GM23338 (cell line): ENCODE measurements at regions not wholly inside any gene's neighbourhood (a gene's known extent, or its start where the extent isn't known, plus 50 kb on each side); places are given as distances from the start of the nearest gene placed in this dataset.

Experiments used
- ATAC-seq: fragments of 200-7000 bp; cut with Tn5 transposase; 3 replicates; pipeline ENCODE4 v1.9.1; 2020
- DNase-seq: peaks from one replicate; pipeline ENCODE4 v3.0.0-alpha.2; 2015; ENCODE audit warnings: low spot score
- H2AFZ ChIP-seq: fragments of 200-600 bp; sonication (generic); 2 replicates; pipeline ENCODE4 v1.8.0; 2016; ENCODE audit warnings: antibody characterized with exemption, mild to moderate bottlenecking, moderate library complexity
- H3F3A ChIP-seq: fragments of 200-600 bp; sonication (generic); replicated peaks from 2 replicates; pipeline ENCODE4 v1.8.0; 2017; ENCODE audit warnings: antibody characterized with exemption, mixed run types, low read depth
- H3K27ac ChIP-seq: fragments of 200-600 bp; sonication (generic); 2 replicates; pipeline ENCODE4 v1.6.1; 2016; ENCODE audit warnings: low read depth
- H3K27me3 ChIP-seq: fragments of 200-600 bp; sonication (generic); 2 replicates; pipeline ENCODE4 v1.8.0; 2016; ENCODE audit warnings: mild to moderate bottlenecking, mixed run types, moderate library complexity; ENCODE audit not compliant: insufficient read depth
- H3K36me3 ChIP-seq: fragments of 200-600 bp; sonication (generic); 2 replicates; pipeline ENCODE4 v1.8.0; 2016; ENCODE audit warnings: mild to moderate bottlenecking; ENCODE audit not compliant: insufficient read depth
- H3K4me1 ChIP-seq: fragments of 200-600 bp; sonication (generic); 2 replicates; pipeline ENCODE4 v1.8.0; 2016; ENCODE audit warnings: mild to moderate bottlenecking, moderate library complexity; ENCODE audit not compliant: insufficient read depth
- H3K4me2 ChIP-seq: fragments of 200-600 bp; sonication (generic); 2 replicates; pipeline ENCODE4 v1.7.1; 2017; ENCODE audit warnings: mixed run types
- H3K4me3 ChIP-seq: fragments of 200-600 bp; sonication (generic); 2 replicates; pipeline ENCODE4 v1.6.1; 2016; ENCODE audit warnings: mixed run types
- H3K79me2 ChIP-seq: fragments of 200-600 bp; sonication (generic); replicated peaks from 2 replicates; pipeline ENCODE4 v1.8.0; 2017; ENCODE audit warnings: mild to moderate bottlenecking; ENCODE audit not compliant: insufficient read depth
- H3K9me2 ChIP-seq: fragments of 200-600 bp; sonication (generic); 2 replicates; pipeline ENCODE4 v1.8.0; 2017; ENCODE audit not compliant: insufficient read depth
- H4K20me1 ChIP-seq: fragments of 200-600 bp; sonication (generic); replicated peaks from 2 replicates; pipeline ENCODE4 v1.8.0; 2017; ENCODE audit warnings: mild to moderate bottlenecking; ENCODE audit not compliant: insufficient read depth
- H3K27ac Mint-ChIP-seq: 2 replicates; pipeline ENCODE4 v1.8.0; 2020; ENCODE audit warnings: inconsistent platforms, mild to moderate bottlenecking, moderate library complexity, mixed read lengths
- H3K27me3 Mint-ChIP-seq: 3 replicates; pipeline ENCODE4 v1.8.0; 2022; ENCODE audit warnings: low read depth, mild to moderate bottlenecking, moderate library complexity, mixed read lengths, inconsistent platforms; ENCODE audit not compliant: insufficient read depth, poor library complexity
- H3K36me3 Mint-ChIP-seq: 3 replicates; pipeline ENCODE4 v1.8.0; 2021; ENCODE audit warnings: low read depth, mild to moderate bottlenecking, inconsistent platforms, moderate library complexity, mixed read lengths
- H3K4me1 Mint-ChIP-seq: 3 replicates; pipeline ENCODE4 v1.8.0; 2020; ENCODE audit warnings: mild to moderate bottlenecking, inconsistent platforms, mixed read lengths
- H3K4me3 Mint-ChIP-seq: 3 replicates; pipeline ENCODE4 v1.8.0; 2021; ENCODE audit warnings: moderate library complexity, mild to moderate bottlenecking, inconsistent platforms, mixed read lengths
- H3K9me3 Mint-ChIP-seq: 3 replicates; pipeline ENCODE4 v1.8.0; 2020; ENCODE audit warnings: moderate library complexity, mild to moderate bottlenecking, inconsistent platforms, mixed read lengths
- CREB1 ChIP-seq: fragments of 250-450 bp; sonication (Bioruptor Pico); IDR thresholded peaks from 2 replicates; pipeline ENCODE4 v1.5.0; 2020; ENCODE audit warnings: low read depth, mild to moderate bottlenecking, moderate library complexity
- CTCF ChIP-seq, 2 experiments: fragments of 200-600 bp in 1 of 2; sonication (generic) in 1 of 2; conservative IDR thresholded peaks; 2 replicates each; pipeline versions ENCODE4 v1.5.1 to v1.6.1; 2016 to 2017; ENCODE audit warnings: antibody characterized with exemption in 2 of 2, low read depth in 2 of 2, mild to moderate bottlenecking in 2 of 2, moderate library complexity in 1 of 2
- ETS1 ChIP-seq: IDR thresholded peaks from 2 replicates; pipeline ENCODE4 v1.6.1; 2016; ENCODE audit warnings: antibody characterized with exemption
- EZH2 ChIP-seq: fragments of 200-600 bp; sonication (generic); IDR thresholded peaks from one replicate; pipeline ENCODE4 v1.8.0; 2017; ENCODE audit warnings: antibody characterized with exemption, mild to moderate bottlenecking, low read depth; ENCODE audit not compliant: unreplicated experiment
- EZH2phosphoT487 ChIP-seq: fragments of 200-600 bp; sonication (generic); IDR thresholded peaks from one replicate; pipeline ENCODE4 v1.8.1; 2018; ENCODE audit warnings: antibody characterized with exemption; ENCODE audit not compliant: unreplicated experiment
- JUNB ChIP-seq: IDR thresholded peaks from one replicate; pipeline ENCODE4 v1.6.1; 2016; ENCODE audit warnings: antibody characterized with exemption; ENCODE audit not compliant: unreplicated experiment
- NANOG ChIP-seq: IDR thresholded peaks from 2 replicates; pipeline ENCODE4 v1.6.1; 2016; ENCODE audit warnings: antibody characterized with exemption, borderline replicate concordance
- POLR2AphosphoS5 ChIP-seq: IDR thresholded peaks from 2 replicates; pipeline ENCODE4 v1.6.1; 2016; ENCODE audit warnings: antibody characterized with exemption, low read depth
- REST ChIP-seq: IDR thresholded peaks from one replicate; pipeline ENCODE4 v1.6.1; 2018; ENCODE audit warnings: antibody characterized with exemption; ENCODE audit not compliant: unreplicated experiment
- STAT1 ChIP-seq: IDR thresholded peaks from one replicate; pipeline ENCODE4 v1.6.1; 2016; ENCODE audit warnings: antibody characterized with exemption; ENCODE audit not compliant: unreplicated experiment
- ZNF114 ChIP-seq: fragments of 250-450 bp; sonication (Bioruptor Pico); IDR thresholded peaks from 2 replicates; pipeline ENCODE4 v1.5.0; 2020; ENCODE audit warnings: mild to moderate bottlenecking, moderate library complexity
- ZNF331 ChIP-seq: fragments of 250-450 bp; sonication (Bioruptor Pico); IDR thresholded peaks from 2 replicates; pipeline ENCODE4 v1.5.0; 2020; ENCODE audit warnings: low read depth, mild to moderate bottlenecking, moderate library complexity
- ZNF462 ChIP-seq: fragments of 250-450 bp; sonication (Bioruptor Pico); IDR thresholded peaks from 2 replicates; pipeline ENCODE4 v1.5.0; 2020; ENCODE audit warnings: mild to moderate bottlenecking, moderate library complexity

- DNase-seq (peak; percentile 6), ATAC-seq (no peak)
- no peak overlapping the region for H3K4me3 ChIP-seq
- TF ChIP-seq EZH2phosphoT487 (no peak), REST (no peak), EZH2 (no peak), POLR2AphosphoS5 (no peak), JUNB (no peak), ZNF331 (no peak), ZNF114 (CRISPR knock-in tag) (no peak), STAT1 (no peak), ETS1 (no peak), CTCF (conservative IDR thresholded peaks at IDR 0.05; ENCODE audit: low read depth in 2 of 2) (no peak), CREB1 (CRISPR knock-in tag) (no peak), NANOG (no peak), ZNF462 (CRISPR knock-in tag) (no peak)
- no peak overlapping the region for H3K27ac ChIP-seq
- no peaks in the 10 kb centered on the region for H3K36me3 ChIP-seq
- H3F3A ChIP-seq: no peaks in the 10 kb centered on the region
- Mint-ChIP-seq H3K27ac (no peak overlapping the region), H3K27me3 (no peaks in the 10 kb centered on the region), H3K36me3 (no peaks in the 10 kb centered on the region), H3K4me1 (no peaks in the 10 kb centered on the region), H3K4me3 (no peak overlapping the region), H3K9me3 (no peaks in the 10 kb centered on the region)
- H3K27me3 ChIP-seq: no peaks in the 10 kb centered on the region
- H3K4me2 ChIP-seq: no peak overlapping the region
- no peaks in the 10 kb centered on the region for H3K9me2 ChIP-seq
- H3K79me2 ChIP-seq: no peaks in the 10 kb centered on the region
- H2AFZ ChIP-seq: no peak overlapping the region
- no peaks in the 10 kb centered on the region for H4K20me1 ChIP-seq
- H3K4me1 ChIP-seq: no peaks in the 10 kb centered on the region
Measured at GRCh38 chr6:91713911-91714310, 1127.0 kb upstream of the MAP3K7 start.
